Memory B cell (primary cell): ENCODE measurements at regions not wholly inside any gene's neighbourhood (a gene's known extent, or its start where the extent isn't known, plus 50 kb on each side); places are given as distances from the start of the nearest gene placed in this dataset.

Experiments used
- ATAC-seq: fragments of 150-1000 bp; cut with Tn5 transposase; 2 replicates; pipeline ENCODE4 v1.10.0; 2021; ENCODE audit warnings: low read depth, mild to moderate bottlenecking, moderate library complexity
- DNase-seq, 2 donors: peaks; one replicate each; pipeline ENCODE4 v3.0.0; 2022; ENCODE audit warnings: low spot score in 2 of 2
- H3K27ac Mint-ChIP-seq: one replicate; pipeline ENCODE4 v1.8.0; 2022; ENCODE audit warnings: mild to moderate bottlenecking, moderate library complexity, mixed read lengths
- H3K27me3 Mint-ChIP-seq: one replicate; pipeline ENCODE4 v1.8.0; 2022; ENCODE audit warnings: mixed read lengths
- H3K36me3 Mint-ChIP-seq: one replicate; pipeline ENCODE4 v1.8.0; 2022; ENCODE audit warnings: mild to moderate bottlenecking, mixed read lengths
- H3K4me1 Mint-ChIP-seq: one replicate; pipeline ENCODE4 v1.8.0; 2022; ENCODE audit warnings: mixed read lengths
- H3K4me3 Mint-ChIP-seq: one replicate; pipeline ENCODE4 v1.8.0; 2022; ENCODE audit warnings: mild to moderate bottlenecking, moderate library complexity, mixed read lengths
- H3K9me3 Mint-ChIP-seq: one replicate; pipeline ENCODE4 v1.8.0; 2022; ENCODE audit warnings: mixed read lengths

DNA sequence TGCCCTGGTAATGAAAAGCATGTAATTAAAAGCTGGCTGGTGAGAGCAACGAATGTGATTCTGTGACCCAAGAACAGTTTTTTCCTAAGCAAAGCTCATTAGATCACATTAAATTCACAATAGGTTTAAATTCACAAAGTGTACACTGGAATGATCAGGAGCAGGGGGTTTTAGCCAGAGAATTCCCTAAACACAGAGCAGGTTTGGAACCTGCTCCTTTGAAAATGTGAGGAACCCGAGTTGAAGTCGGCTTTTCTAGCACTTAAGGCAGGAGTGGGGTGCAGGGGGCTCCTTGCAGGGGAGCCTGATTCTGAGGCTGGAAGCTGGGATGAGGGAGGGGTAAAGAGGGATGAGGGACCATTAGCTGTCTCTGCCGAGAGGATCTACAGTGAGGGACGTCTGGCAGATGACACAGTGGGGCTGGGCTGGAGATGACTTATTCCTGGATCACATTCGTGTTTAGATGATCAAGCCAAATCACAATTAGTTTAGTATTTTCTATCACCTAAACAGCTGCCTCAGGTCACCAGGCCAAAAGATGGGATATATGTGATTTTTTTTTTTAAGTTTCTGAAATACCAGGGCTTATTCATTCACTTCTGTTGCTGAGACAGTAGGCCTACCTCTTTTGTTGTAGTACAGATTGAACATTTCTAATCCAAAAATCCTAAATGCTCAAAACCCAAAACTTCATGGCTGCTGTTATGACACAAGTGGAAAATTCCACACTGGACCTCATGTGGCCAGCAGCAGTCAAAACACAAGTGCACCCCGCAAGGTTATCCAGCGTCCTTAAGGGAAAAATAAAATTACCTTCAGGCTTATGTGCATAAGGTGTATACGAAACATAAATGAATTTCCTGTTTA is 93.1 kb upstream of the HIVEP1 start:
- H3K4me3 Mint-ChIP-seq = no peak overlapping the region
- no peak for DNase-seq
- ATAC-seq = no peak

DNA sequence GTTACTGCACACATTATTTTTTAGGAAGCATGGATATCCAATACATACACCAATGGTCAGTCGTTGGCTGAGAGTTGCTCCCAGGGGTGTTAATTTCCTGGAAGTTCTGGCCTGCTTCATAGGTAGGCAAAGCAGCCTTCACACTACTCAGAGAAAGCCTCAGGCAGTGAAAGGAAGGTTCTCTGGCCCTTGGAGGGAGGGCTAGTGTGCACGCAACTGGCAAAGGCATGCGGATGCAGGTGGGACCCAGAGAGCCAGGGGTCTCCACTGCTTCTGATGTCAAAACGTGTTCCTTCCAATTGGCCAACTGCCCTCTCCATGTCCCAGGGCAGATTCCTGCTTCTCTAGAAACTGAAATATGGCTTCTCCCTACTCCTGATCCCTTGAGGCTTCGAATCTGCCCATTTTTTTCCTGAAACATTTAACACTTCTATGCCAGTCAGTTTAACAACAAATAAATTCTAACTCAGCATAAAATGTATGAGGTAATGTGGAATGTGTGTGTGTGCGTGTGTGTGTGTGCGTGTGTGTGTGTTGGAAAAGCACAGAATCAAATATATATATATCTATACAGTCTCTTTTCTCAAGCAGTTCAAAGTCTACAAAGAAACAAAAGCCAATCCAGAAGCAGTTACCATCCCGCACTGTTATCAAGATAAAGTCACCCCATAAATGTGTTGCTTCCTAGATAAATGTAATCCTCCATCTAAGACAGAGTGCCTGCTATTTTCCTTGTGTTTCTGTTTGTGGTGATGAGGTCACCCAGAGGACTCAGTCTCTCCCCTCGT is 94.0 kb upstream of the HIVEP1 start:
- Mint-ChIP-seq H3K9me3 (no peaks in the 10 kb centered on the region), H3K4me1 (no peaks in the 10 kb centered on the region), H3K36me3 (no peaks in the 10 kb centered on the region), H3K27me3 (peaks cover 1% of the 10 kb centered on the region), H3K4me3 (no peak overlapping the region), H3K27ac (no peak overlapping the region)
- ATAC-seq (no peak), DNase-seq (no peak)

More for the DNA sequence above, 93.1 kb upstream of the HIVEP1 start:
- H3K9me3 Mint-ChIP-seq = no peaks in the 10 kb centered on the region
- no peaks in the 10 kb centered on the region for H3K36me3 Mint-ChIP-seq
- H3K27ac Mint-ChIP-seq = no peak overlapping the region
- H3K27me3 Mint-ChIP-seq = no peaks in the 10 kb centered on the region
- no peaks in the 10 kb centered on the region for H3K4me1 Mint-ChIP-seq

DNA sequence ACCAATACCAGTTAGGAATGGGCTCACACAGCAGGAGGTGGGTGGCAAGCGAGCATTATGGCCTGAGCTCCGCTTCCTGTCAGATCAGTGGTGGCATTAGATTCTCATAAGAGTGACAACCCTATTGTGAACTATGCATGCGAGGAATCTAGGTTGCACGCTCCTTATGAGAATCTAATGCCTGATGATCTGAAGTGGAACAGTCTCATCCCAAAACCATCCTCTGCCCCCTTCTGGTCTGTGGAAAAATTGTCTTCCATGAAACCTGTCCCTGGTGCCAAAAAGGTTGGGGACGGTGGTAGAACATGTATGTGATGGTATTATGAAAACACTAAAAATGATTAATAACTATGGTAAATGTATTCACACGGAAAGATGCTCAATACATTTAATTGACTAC is 99.7 kb upstream of the HIVEP1 start:
- Mint-ChIP-seq H3K36me3 (no peaks in the 10 kb centered on the region), H3K9me3 (no peaks in the 10 kb centered on the region), H3K4me1 (no peaks in the 10 kb centered on the region), H3K4me3 (no peak overlapping the region), H3K27me3 (peaks cover 8% of the 10 kb centered on the region), H3K27ac (no peak overlapping the region)
- DNase-seq (no peak), ATAC-seq (no peak)

DNA sequence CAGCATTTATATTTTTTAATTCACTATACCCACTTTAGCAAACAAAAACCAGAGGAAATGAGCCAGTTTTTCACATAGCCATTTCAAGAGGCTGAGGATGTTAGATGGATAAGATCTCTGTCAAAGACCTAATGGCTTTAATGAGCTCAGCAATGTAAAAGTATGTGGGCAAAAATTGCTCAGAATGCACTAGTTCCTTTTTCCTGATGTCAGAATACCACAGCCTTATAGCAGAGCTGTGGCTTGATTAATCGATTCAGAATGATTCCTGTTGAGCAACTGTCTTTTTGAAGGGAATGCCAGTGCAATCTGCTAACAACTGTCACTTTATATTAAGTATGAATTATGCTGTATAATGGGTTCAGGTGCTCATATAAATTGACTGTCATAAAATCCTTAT is 100.6 kb upstream of the HIVEP1 start:
- Mint-ChIP-seq H3K27me3 (peaks cover 11% of the 10 kb centered on the region), H3K36me3 (no peaks in the 10 kb centered on the region), H3K27ac (no peak overlapping the region), H3K9me3 (no peaks in the 10 kb centered on the region), H3K4me1 (no peaks in the 10 kb centered on the region), H3K4me3 (no peak overlapping the region)
- DNase-seq (no peak), ATAC-seq (no peak)

DNA sequence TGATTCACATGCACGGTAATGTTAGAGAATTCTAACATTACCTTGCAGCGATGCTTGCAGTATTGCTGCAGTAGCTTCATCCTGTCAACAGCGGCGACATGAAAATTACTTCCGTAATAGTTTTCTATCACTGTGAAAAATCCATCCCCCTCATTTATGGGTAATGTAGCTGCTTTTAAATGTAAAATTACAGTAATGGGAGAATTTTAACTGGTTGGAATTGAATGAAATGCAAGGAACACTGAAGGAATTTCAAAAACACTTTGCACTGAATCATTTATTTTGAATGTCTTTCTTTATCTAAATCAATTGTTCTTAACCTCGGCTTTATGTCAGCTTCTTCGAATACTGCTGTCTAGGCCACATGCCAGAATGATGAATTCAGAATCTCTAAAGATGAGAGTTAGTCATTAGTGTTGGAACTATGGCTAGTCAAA is 102.4 kb upstream of the HIVEP1 start:
- ATAC-seq (no peak), DNase-seq (no peak)
- Mint-ChIP-seq H3K36me3 (no peaks in the 10 kb centered on the region), H3K4me3 (no peak overlapping the region), H3K27ac (no peak overlapping the region), H3K27me3 (peaks cover 13% of the 10 kb centered on the region), H3K4me1 (no peaks in the 10 kb centered on the region), H3K9me3 (no peaks in the 10 kb centered on the region)

DNA sequence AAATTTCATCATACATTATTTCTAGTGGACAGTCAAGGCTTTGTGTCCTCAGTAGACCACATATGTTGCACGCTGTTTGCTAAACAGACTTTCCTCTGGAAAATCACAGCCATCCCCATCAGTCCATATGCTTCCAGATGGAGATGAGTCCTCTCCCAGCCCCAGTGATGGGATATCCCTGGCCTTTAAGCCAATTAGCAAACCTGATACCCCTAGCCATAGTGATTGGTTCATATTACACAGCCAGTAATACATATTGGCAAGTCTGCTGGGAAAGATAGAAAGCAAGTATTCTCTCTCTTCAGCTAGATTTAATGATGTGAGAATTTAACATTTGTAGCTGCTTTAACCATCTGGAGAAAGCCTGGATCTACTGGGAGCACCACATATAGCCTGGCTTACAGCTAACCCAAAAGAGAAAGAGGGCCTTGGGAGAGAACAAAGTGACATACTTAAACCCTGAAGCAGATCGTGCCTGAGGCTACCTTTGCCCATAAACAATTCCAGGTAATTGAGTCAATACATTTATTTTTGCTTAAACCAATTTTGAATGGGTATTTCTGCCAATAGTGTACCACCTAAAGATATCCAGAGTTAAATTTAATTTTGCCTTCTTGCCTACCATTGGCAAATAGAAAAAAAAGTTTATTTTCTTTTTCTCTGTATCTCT is 103.5 kb upstream of the HIVEP1 start:
- Mint-ChIP-seq H3K36me3 (no peaks in the 10 kb centered on the region), H3K9me3 (no peaks in the 10 kb centered on the region), H3K27ac (no peak overlapping the region), H3K4me3 (no peak overlapping the region), H3K4me1 (no peaks in the 10 kb centered on the region), H3K27me3 (peaks cover 17% of the 10 kb centered on the region)
- DNase-seq = no peak
- ATAC-seq = no peak

DNA sequence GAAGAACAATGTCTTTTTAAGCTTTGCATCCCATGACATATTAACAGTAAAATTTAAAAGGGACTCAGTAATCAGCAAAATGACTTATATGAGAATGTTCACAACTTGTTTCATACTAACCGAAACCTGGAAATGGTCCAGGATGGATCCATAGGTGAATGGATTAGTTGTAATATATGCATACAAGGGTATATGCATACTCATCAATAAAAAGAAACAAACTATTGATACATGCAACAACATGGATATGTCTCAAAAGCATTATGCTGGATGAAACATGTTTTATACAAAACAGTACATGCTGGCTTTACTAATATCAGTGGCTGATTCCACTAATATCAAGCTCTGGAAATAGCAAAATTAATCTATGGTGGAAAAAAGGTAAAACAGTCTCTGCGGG is 108.5 kb upstream of the HIVEP1 start:
- Mint-ChIP-seq H3K27me3 (peaks cover 16% of the 10 kb centered on the region), H3K4me3 (no peak overlapping the region)
- no peak for DNase-seq

DNA sequence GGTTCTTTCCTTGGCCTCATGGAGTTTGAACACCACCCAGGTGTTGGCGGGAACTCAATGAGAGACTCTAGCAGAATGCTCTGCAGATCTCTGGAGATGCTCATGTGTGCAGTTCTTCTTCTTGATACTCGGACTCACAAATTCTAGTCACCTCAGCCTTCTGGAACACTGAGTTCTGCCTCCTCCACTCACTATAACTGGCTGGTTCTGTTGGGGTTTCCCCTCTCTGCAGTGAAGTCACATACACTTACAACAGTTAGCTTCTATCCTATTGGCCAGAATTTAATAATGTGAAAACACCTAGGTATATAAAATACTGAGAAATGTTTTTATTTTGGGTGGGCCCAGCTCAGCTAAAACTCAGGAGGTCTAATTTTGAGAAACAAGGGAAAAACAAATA is 109.6 kb upstream of the HIVEP1 start:
- Mint-ChIP-seq H3K36me3 (peaks cover 4% of the 10 kb centered on the region), H3K9me3 (peaks cover 3% of the 10 kb centered on the region), H3K4me1 (peaks cover 10% of the 10 kb centered on the region), H3K27ac (no peak overlapping the region), H3K4me3 (no peak overlapping the region), H3K27me3 (peaks cover 11% of the 10 kb centered on the region)
- no peak for DNase-seq
- peak; percentile 59 for ATAC-seq

More for the DNA sequence above, 108.5 kb upstream of the HIVEP1 start:
- H3K27ac Mint-ChIP-seq = no peak overlapping the region
- no peak for ATAC-seq
- H3K36me3 Mint-ChIP-seq = peaks cover 4% of the 10 kb centered on the region
- H3K4me1 Mint-ChIP-seq = peaks cover 8% of the 10 kb centered on the region
- peaks cover 3% of the 10 kb centered on the region for H3K9me3 Mint-ChIP-seq

DNA sequence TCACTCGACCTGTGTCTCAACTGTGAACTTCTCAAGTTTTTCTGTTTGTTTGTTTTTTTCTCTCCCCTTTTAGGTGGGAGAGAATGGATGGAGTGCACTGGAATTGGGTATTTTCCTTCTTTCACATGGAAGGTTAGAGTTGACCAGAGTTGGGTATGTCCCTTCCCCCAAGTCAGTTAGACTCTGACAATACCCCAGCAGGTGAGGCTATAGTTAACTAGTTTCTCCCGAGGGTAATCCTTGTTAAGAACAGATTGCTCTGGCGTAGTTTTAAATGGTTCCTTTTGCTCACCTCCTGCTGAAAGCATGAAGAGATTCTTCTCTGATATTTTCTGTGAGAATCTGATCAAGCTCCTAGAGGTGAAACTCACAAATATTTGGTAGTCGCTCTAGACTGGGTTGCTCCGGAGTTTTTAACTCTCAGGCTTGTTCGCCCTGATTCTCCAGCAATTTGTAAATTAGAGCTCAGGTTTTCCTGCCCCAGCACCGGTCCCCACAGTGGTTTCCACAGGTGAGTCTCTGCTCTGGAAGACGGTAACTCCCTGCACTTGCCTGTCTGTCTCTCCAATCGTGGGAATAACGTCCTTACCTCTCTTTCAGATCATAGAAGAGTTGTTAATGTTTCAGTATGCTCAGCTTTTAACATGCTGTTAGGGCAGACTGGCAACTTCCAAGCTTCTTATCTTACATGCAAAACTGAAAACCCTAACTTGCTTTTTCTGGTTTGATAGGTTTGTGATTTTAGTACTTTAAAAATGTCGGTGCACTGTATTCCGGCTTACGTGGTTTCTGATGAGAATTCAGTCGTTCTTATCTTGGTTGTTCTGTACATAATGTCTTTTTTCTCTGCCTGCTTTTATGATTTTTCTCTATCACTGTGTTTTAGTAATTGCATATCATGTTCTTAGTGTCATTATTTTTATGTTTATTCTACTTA is 111.2 kb upstream of the HIVEP1 start:
- Mint-ChIP-seq H3K36me3 (peaks cover 4% of the 10 kb centered on the region), H3K9me3 (peaks cover 3% of the 10 kb centered on the region), H3K27ac (no peak overlapping the region), H3K4me1 (peaks cover 10% of the 10 kb centered on the region), H3K4me3 (no peak overlapping the region), H3K27me3 (peaks cover 9% of the 10 kb centered on the region)
- no peak for DNase-seq
- ATAC-seq = no peak

DNA sequence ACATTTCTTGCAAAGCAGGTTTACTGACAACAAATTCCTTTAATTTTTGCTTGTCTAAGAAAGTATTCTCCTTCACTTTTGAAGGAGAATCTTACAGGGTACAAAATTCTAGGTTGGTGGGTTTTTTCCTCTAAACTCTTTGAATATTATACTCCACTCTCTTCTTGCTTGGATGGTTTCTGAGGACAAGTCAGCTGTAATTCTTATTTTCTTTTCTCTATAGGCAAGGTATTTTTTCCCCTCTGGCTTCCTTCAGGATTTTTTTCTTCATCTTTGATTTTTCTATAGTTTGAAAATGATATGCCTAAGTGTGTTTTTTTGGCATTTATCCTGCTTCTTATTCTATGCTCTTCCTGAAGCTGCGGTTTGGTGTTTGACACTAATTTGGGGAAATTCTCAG is 112.5 kb upstream of the HIVEP1 start:
- Mint-ChIP-seq H3K4me3 (no peak overlapping the region), H3K27ac (no peak overlapping the region), H3K9me3 (peaks cover 6% of the 10 kb centered on the region), H3K36me3 (peaks cover 4% of the 10 kb centered on the region), H3K27me3 (peaks cover 6% of the 10 kb centered on the region), H3K4me1 (peaks cover 10% of the 10 kb centered on the region)
- no peak for DNase-seq
- ATAC-seq = no peak

DNA sequence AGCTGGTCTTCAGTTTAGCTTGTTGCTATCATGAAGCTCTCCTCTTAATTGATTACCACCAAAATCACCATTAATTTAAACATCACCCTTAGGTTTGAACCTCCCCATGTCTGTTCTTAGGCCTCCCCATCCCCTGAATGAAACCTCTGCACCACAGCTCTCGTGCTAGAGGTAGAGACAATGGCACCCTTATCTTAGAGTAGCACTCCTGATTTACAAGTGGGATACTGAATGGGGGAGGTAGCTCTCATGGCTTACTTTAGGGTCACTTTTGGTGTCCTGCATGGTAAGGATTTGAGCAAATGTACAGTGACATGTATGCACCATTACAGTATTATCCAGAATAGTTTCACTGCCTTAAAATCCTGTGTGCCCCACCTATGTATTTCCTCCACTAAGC is 115.6 kb upstream of the ADTRP start:
- Mint-ChIP-seq H3K27me3 (peaks cover 1% of the 10 kb centered on the region), H3K9me3 (peaks cover 3% of the 10 kb centered on the region), H3K4me1 (peaks cover 3% of the 10 kb centered on the region), H3K27ac (no peak overlapping the region), H3K36me3 (peaks cover 2% of the 10 kb centered on the region), H3K4me3 (no peak overlapping the region)
- DNase-seq (no peak), ATAC-seq (no peak)

DNA sequence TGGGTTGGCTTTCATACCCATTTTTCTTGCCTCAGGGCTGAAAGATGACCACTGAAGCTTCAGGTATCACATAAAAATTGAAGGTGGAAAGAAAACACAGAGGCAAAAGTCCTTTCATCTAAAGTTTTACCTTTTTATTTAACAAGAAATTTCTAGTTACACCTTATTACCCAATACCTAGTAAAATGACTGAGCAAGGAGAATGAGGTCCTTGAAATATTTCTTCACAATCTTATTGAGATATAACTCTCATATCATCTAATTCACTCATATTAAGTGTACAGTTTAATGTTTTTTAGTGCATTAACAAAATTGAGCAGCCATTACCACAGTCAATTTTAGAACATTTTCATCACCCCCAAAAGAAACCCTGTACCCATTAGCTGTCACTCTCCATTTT is 112.9 kb upstream of the ADTRP start:
- H3K4me1 Mint-ChIP-seq = no peaks in the 10 kb centered on the region
- no peak for DNase-seq
- H3K4me3 Mint-ChIP-seq = no peak overlapping the region
- H3K9me3 Mint-ChIP-seq = peaks cover 4% of the 10 kb centered on the region
- no peak for ATAC-seq
- H3K27me3 Mint-ChIP-seq = peaks cover 1% of the 10 kb centered on the region
- no peak overlapping the region for H3K27ac Mint-ChIP-seq
- peaks cover 2% of the 10 kb centered on the region for H3K36me3 Mint-ChIP-seq

DNA sequence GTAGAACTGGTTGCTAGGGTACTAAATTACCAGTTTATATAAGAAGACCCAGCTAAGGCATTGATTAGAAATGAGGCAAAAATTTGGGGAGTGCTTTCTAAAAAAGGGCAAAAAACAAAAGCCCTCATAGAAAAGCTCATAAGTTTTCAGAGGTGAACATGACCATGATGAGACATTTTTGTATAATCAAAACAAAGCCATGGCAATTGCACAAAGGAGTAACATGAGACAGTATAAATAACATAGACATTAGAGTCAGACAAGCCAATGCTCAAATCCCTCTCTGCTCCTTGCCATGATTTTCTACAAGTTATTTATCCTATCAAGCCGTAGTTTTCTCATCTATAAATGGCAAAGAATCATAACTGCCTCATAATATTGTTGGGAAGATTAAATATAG is 112.2 kb upstream of the ADTRP start:
- ATAC-seq = no peak
- Mint-ChIP-seq H3K4me1 (no peaks in the 10 kb centered on the region), H3K36me3 (peaks cover 2% of the 10 kb centered on the region), H3K4me3 (no peak overlapping the region), H3K9me3 (peaks cover 3% of the 10 kb centered on the region), H3K27ac (no peak overlapping the region), H3K27me3 (peaks cover 1% of the 10 kb centered on the region)
- DNase-seq = no peak
